Neural cell (in vitro differentiated cells): ENCODE measurements at regions not wholly inside any gene's neighbourhood (a gene's known extent, or its start where the extent isn't known, plus 50 kb on each side); places are given as distances from the start of the nearest gene placed in this dataset.

Source experiments
- EP300 ChIP-seq: fragments of 450-650 bp; conservative IDR thresholded peaks from 2 replicates; pipeline ENCODE4 v1.6.1; 2014; ENCODE audit warnings: antibody characterized with exemption, mild to moderate bottlenecking, moderate library complexity; ENCODE audit not compliant: poor library complexity, severe bottlenecking
- EZH2 ChIP-seq: fragments of 200-600, 300-800 bp; shearing (Covaris generic), sonication (generic); IDR thresholded peaks from 2 replicates; pipeline ENCODE4 v1.6.1; 2014; ENCODE audit warnings: antibody characterized with exemption, low read length, borderline replicate concordance, mild to moderate bottlenecking; ENCODE audit not compliant: insufficient read depth, poor library complexity, severe bottlenecking
- POLR2AphosphoS5 ChIP-seq: IDR thresholded peaks from 2 replicates; pipeline ENCODE4 v1.6.1; 2012
- RAD21 ChIP-seq: fragments of 450-650 bp; conservative IDR thresholded peaks from 2 replicates; pipeline ENCODE4 v1.6.1; 2014; ENCODE audit warnings: antibody characterized with exemption, mild to moderate bottlenecking, moderate library complexity
- SMC3 ChIP-seq: fragments of 450-650 bp; conservative IDR thresholded peaks from 2 replicates; pipeline ENCODE4 v1.6.1; 2014; ENCODE audit warnings: antibody characterized with exemption, mild to moderate bottlenecking, moderate library complexity; ENCODE audit not compliant: poor library complexity
- TAF1 ChIP-seq: IDR thresholded peaks from 2 replicates; pipeline ENCODE4 v1.6.1; 2012; ENCODE audit warnings: low read depth
- TF ChIP-seq, protein P1 (sequence below): fragments of 450-650 bp; IDR thresholded peaks from 2 replicates; pipeline ENCODE4 v1.5.1; 2014; ENCODE audit warnings: antibody characterized with exemption, mild to moderate bottlenecking, moderate library complexity; ENCODE audit not compliant: poor library complexity, severe bottlenecking

DNA sequence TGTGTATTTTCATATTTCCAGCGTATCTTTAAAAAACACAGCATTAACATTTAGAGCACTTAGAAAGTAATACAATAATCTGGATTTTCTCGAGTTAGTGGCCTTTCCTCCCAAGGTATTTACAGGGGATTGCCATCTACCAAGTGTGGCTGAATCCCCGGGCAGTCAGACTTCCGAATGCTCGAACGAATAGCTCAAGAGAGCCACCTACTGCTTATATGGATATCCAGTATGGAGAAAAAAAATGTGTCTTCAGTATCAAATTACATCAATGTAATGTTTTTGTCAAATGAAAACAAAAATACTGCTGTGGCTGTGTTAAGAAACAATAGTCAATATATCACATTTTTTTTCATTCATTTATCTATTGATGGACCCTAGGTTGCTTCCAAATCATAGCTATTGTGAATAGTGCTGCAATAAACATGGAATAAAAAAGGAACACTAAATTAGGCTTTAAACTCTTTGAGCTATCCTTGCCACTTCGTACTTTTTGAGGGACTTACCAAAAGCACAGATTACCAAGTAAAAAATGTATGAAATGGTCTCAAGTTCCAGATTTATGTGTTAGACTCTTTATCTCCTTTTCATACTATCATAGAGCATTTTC lies 654.5 kb upstream of the PTCHD4 start:
- TF ChIP-seq POLR2AphosphoS5 (no peak), RAD21 (peak; percentile 91), EP300 (no peak), EZH2 (no peak), SMC3 (peak; percentile 92), TAF1 (no peak)
- TF ChIP-seq, protein P1, sequence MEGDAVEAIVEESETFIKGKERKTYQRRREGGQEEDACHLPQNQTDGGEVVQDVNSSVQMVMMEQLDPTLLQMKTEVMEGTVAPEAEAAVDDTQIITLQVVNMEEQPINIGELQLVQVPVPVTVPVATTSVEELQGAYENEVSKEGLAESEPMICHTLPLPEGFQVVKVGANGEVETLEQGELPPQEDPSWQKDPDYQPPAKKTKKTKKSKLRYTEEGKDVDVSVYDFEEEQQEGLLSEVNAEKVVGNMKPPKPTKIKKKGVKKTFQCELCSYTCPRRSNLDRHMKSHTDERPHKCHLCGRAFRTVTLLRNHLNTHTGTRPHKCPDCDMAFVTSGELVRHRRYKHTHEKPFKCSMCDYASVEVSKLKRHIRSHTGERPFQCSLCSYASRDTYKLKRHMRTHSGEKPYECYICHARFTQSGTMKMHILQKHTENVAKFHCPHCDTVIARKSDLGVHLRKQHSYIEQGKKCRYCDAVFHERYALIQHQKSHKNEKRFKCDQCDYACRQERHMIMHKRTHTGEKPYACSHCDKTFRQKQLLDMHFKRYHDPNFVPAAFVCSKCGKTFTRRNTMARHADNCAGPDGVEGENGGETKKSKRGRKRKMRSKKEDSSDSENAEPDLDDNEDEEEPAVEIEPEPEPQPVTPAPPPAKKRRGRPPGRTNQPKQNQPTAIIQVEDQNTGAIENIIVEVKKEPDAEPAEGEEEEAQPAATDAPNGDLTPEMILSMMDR = peak; percentile 84
